CD4-positive, CD25-positive, alpha-beta regulatory T cell (primary cell): ENCODE measurements at regions not wholly inside any gene's neighbourhood (a gene's known extent, or its start where the extent isn't known, plus 50 kb on each side); places are given as distances from the start of the nearest gene placed in this dataset.
"Not testable (repeated sequence)": the region's sequence is repeated elsewhere in the genome, so short reads cannot be mapped to it uniquely, and the experiment has no call there.

ENCODE experiments used
- ATAC-seq, 2 donors: fragments of 150-1000 bp; cut with Tn5 transposase; one replicate each; pipeline ENCODE4 v1.10.0; 2021; ENCODE audit warnings: low read depth in 2 of 2, moderate number of reproducible peaks in 2 of 2, moderate library complexity in 1 of 2
- DNase-seq, 3 donors: peaks; one replicate each; pipeline versions ENCODE4 v3.0.0 to v3.0.0-alpha.2; 2012 to 2022; ENCODE audit warnings: mixed read lengths in 1 of 3
- H3K27ac ChIP-seq: one replicate; pipeline ENCODE4 v1.7.0; 2013; ENCODE audit warnings: mild to moderate bottlenecking, low read length; ENCODE audit not compliant: insufficient read depth, poor library complexity, severe bottlenecking
- H3K27me3 ChIP-seq: one replicate; pipeline ENCODE4 v1.7.0; 2013; ENCODE audit warnings: low read length; ENCODE audit not compliant: control insufficient read depth, insufficient read depth
- H3K36me3 ChIP-seq: one replicate; pipeline ENCODE4 v1.7.0; 2013; ENCODE audit warnings: mild to moderate bottlenecking, low read length, moderate library complexity; ENCODE audit not compliant: control insufficient read depth, insufficient read depth
- H3K4me1 ChIP-seq: 2 replicates; pipeline ENCODE4 v1.7.0; 2013; ENCODE audit warnings: mild to moderate bottlenecking, low read length; ENCODE audit not compliant: insufficient read depth, control insufficient read depth, poor library complexity, severe bottlenecking
- H3K4me3 ChIP-seq: one replicate; pipeline ENCODE4 v1.7.0; 2013; ENCODE audit warnings: low read depth, mild to moderate bottlenecking, low read length, moderate library complexity
- H3K9me3 ChIP-seq, 2 experiments: 1 replicate in 1 of 2; 2 replicates in 1 of 2; pipeline ENCODE4 v1.7.0; 2013; ENCODE audit warnings: low read length in 2 of 2, mild to moderate bottlenecking in 1 of 2, moderate library complexity in 1 of 2; ENCODE audit not compliant: control insufficient read depth in 2 of 2
- H3K27ac Mint-ChIP-seq, 3 donors: one replicate each; pipeline ENCODE4 v1.8.0; 2020 to 2022; ENCODE audit warnings: mild to moderate bottlenecking in 3 of 3, mixed read lengths in 3 of 3, moderate library complexity in 2 of 3
- H3K27me3 Mint-ChIP-seq: one replicate; pipeline ENCODE4 v1.8.0; 2022; ENCODE audit warnings: mild to moderate bottlenecking, mixed read lengths
- H3K36me3 Mint-ChIP-seq: one replicate; pipeline ENCODE4 v1.8.0; 2020; ENCODE audit warnings: mixed read lengths
- H3K4me1 Mint-ChIP-seq, 4 donors: one replicate each; pipeline ENCODE4 v1.8.0; 2020 to 2022; ENCODE audit warnings: mixed read lengths in 4 of 4, mild to moderate bottlenecking in 1 of 4
- H3K4me3 Mint-ChIP-seq, 4 donors: one replicate each; pipeline ENCODE4 v1.8.0; 2020 to 2022; ENCODE audit warnings: mild to moderate bottlenecking in 4 of 4, mixed read lengths in 4 of 4, moderate library complexity in 3 of 4
- H3K9me3 Mint-ChIP-seq, 7 donors: one replicate each; pipeline ENCODE4 v1.8.0; 2020 to 2022; ENCODE audit warnings: mixed read lengths in 7 of 7, mild to moderate bottlenecking in 3 of 7, moderate library complexity in 2 of 7

- H3K27me3 ChIP-seq, H3K4me3 ChIP-seq, H3K9me3 Mint-ChIP-seq, H3K4me1 Mint-ChIP-seq, H3K9me3 ChIP-seq, H3K27ac ChIP-seq, H3K27me3 Mint-ChIP-seq, H3K27ac Mint-ChIP-seq, DNase-seq, H3K4me1 ChIP-seq, H3K36me3 ChIP-seq, H3K4me3 Mint-ChIP-seq, ATAC-seq, H3K36me3 Mint-ChIP-seq: not testable (repeated sequence)
Observed at GRCh38 chr9:104195142-104195541, 101.0 kb downstream of the SMC2 start.

GRCh38 chr9:104200456-104200994, 106.4 kb downstream of the SMC2 start:
- ATAC-seq (no peak), DNase-seq (no peak)
- Histone ChIP-seq H3K27me3 (no peaks in the 10 kb centered on the region), H3K4me1 (no peaks in the 10 kb centered on the region), H3K36me3 (no peaks in the 10 kb centered on the region), H3K27ac (no peak overlapping the region), H3K4me3 (no peak overlapping the region), H3K9me3 (no peaks in the 10 kb centered on the region)
- peaks cover 0 to 5% (median 0%) of the 10 kb centered on the region in 7 donors for H3K9me3 Mint-ChIP-seq
- no peak overlapping the region for H3K27ac Mint-ChIP-seq
- no peaks in the 10 kb centered on the region for H3K4me1 Mint-ChIP-seq
- H3K27me3 Mint-ChIP-seq, result peaks cover under 1% of the 10 kb centered on the region
- no peaks in the 10 kb centered on the region for H3K36me3 Mint-ChIP-seq
- H3K4me3 Mint-ChIP-seq, result no peak overlapping the region

GRCh38 chr9:104206766-104207165, 112.7 kb downstream of the SMC2 start:
- peaks cover 0 to 2% (median 0%) of the 10 kb centered on the region in 7 donors for H3K9me3 Mint-ChIP-seq
- no peaks in the 10 kb centered on the region for H3K4me1 Mint-ChIP-seq

GRCh38 chr9:104209387-104209786, 115.3 kb downstream of the SMC2 start:
- Histone ChIP-seq H3K27me3 (no peaks in the 10 kb centered on the region), H3K36me3 (no peaks in the 10 kb centered on the region), H3K4me1 (no peaks in the 10 kb centered on the region), H3K4me3 (no peak overlapping the region), H3K27ac (no peak overlapping the region), H3K9me3 (no peaks in the 10 kb centered on the region)
- ATAC-seq, result no peak
- Mint-ChIP-seq H3K36me3 (no peaks in the 10 kb centered on the region), H3K4me1 (no peaks in the 10 kb centered on the region), H3K4me3 (no peak overlapping the region), H3K27me3 (no peaks in the 10 kb centered on the region), H3K27ac (no peak overlapping the region), H3K9me3 (peaks cover 0 to 4% (median 1%) of the 10 kb centered on the region in 7 donors)
- DNase-seq, result no peak

More at GRCh38 chr9:104206766-104207165, 112.7 kb downstream of the SMC2 start:
- Histone ChIP-seq H3K36me3 (no peaks in the 10 kb centered on the region), H3K27me3 (no peaks in the 10 kb centered on the region), H3K9me3 (no peaks in the 10 kb centered on the region), H3K4me3 (no peak overlapping the region), H3K27ac (no peak overlapping the region), H3K4me1 (no peaks in the 10 kb centered on the region)
- Mint-ChIP-seq H3K36me3 (no peaks in the 10 kb centered on the region), H3K4me3 (no peak overlapping the region), H3K27ac (no peak overlapping the region), H3K27me3 (no peaks in the 10 kb centered on the region)
- no peak for ATAC-seq
- DNase-seq, result no peak

- H3K4me3 Mint-ChIP-seq, result no peak overlapping the region
- no peaks in the 10 kb centered on the region for H3K27me3 Mint-ChIP-seq
- ATAC-seq, result no peak
- no peaks in the 10 kb centered on the region for H3K36me3 ChIP-seq
- H3K27me3 ChIP-seq, result no peaks in the 10 kb centered on the region
- H3K4me1 Mint-ChIP-seq, result no peaks in the 10 kb centered on the region
- H3K27ac ChIP-seq, result no peak overlapping the region
- no peaks in the 10 kb centered on the region for H3K36me3 Mint-ChIP-seq
- no peaks in the 10 kb centered on the region for H3K4me1 ChIP-seq
- H3K9me3 Mint-ChIP-seq, result peaks cover 0 to 1% (median 0%) of the 10 kb centered on the region in 7 donors
- no peak for DNase-seq
- H3K4me3 ChIP-seq, result no peak overlapping the region
- no peaks in the 10 kb centered on the region for H3K9me3 ChIP-seq
- H3K27ac Mint-ChIP-seq, result no peak overlapping the region
Observed at GRCh38 chr9:104227108-104227507, 133.0 kb downstream of the SMC2 start.

GRCh38 chr9:104232781-104233341, 138.8 kb downstream of the SMC2 start:
- ATAC-seq (no peak), DNase-seq (no peak)
- H3K9me3 ChIP-seq, result no peaks in the 10 kb centered on the region
- no peaks in the 10 kb centered on the region for H3K27me3 ChIP-seq
- no peaks in the 10 kb centered on the region for H3K27me3 Mint-ChIP-seq
- no peaks in the 10 kb centered on the region for H3K4me1 ChIP-seq
- peaks cover 0 to 6% (median 1%) of the 10 kb centered on the region in 7 donors for H3K9me3 Mint-ChIP-seq
- no peak overlapping the region for H3K27ac ChIP-seq
- no peaks in the 10 kb centered on the region for H3K4me1 Mint-ChIP-seq
- no peak overlapping the region for H3K4me3 ChIP-seq
- no peaks in the 10 kb centered on the region for H3K36me3 ChIP-seq
- no peak overlapping the region for H3K4me3 Mint-ChIP-seq
- no peak overlapping the region for H3K27ac Mint-ChIP-seq
- H3K36me3 Mint-ChIP-seq, result no peaks in the 10 kb centered on the region

- DNase-seq (no peak), ATAC-seq (no peak)
- Mint-ChIP-seq H3K9me3 (peaks cover 0 to 6% (median 1%) of the 10 kb centered on the region in 7 donors), H3K36me3 (no peaks in the 10 kb centered on the region), H3K27me3 (no peaks in the 10 kb centered on the region), H3K4me1 (no peaks in the 10 kb centered on the region), H3K27ac (no peak overlapping the region), H3K4me3 (no peak overlapping the region)
- no peaks in the 10 kb centered on the region for H3K27me3 ChIP-seq
- H3K36me3 ChIP-seq, result no peaks in the 10 kb centered on the region
- H3K4me3 ChIP-seq, result no peak overlapping the region
- H3K9me3 ChIP-seq, result no peaks in the 10 kb centered on the region
- H3K27ac ChIP-seq, result no peak overlapping the region
- no peaks in the 10 kb centered on the region for H3K4me1 ChIP-seq
Observed at GRCh38 chr9:104233366-104233765, 139.3 kb downstream of the SMC2 start.

DNA sequence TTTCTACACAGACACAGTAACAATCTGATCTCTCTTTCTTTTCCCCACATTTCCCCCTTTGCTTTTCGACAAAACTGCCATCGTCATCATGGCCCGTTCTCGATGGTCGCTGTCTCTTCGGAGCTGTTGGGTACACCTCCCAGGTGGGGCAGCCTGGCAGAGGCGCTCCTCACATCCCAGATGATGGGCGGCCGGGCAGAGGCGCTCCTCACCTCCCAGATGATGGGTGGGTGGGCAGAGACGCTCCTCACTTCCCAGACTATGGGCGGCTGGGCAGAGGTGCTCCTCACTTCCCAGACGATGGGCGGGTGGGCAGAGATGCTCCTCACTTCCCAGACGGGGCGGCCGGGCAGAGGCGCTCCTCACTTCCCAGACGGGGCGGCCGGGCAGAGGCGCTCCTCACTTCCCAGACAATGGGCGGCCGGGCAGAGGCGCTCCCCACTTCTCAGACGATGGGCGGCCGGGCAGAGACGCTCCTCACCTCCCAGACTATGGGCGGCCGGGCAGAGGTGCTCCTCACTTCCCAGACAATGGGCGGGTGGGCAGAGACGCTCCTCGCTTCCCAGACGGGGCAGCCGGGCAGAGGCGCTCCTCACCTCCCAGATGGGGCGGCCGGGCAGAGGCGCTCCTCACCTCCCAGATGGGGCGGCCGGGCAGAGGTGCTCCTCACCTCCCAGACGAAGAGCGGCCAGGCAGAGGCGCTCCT, 140.7 kb downstream of the SMC2 start:
- not testable (repeated sequence) for H3K4me3 Mint-ChIP-seq, ATAC-seq, H3K9me3 ChIP-seq, H3K27me3 ChIP-seq, H3K36me3 ChIP-seq, H3K27ac Mint-ChIP-seq, H3K4me1 Mint-ChIP-seq, H3K9me3 Mint-ChIP-seq, H3K4me1 ChIP-seq, H3K36me3 Mint-ChIP-seq, DNase-seq, H3K27me3 Mint-ChIP-seq, H3K4me3 ChIP-seq, H3K27ac ChIP-seq
